H1 (cell line): ENCODE measurements at regions not wholly inside any gene's neighbourhood (a gene's known extent, or its start where the extent isn't known, plus 50 kb on each side); places are given as distances from the start of the nearest gene placed in this dataset.
"Not testable (repeated sequence)": the region's sequence is repeated elsewhere in the genome, so short reads cannot be mapped to it uniquely, and the experiment has no call there.

Experiments
- CTCF ChIA-PET: fragments of 300-600 bp; sonication (Branson Sonifier 250); formaldehyde crosslinking; loops from one replicate; lab custom pipeline; 2021; ENCODE audit not compliant: partially characterized antibody; lab: Charles Lee
- POLR2A ChIA-PET: fragments of 300-600 bp; sonication (Branson Sonifier 250); formaldehyde crosslinking; loops from one replicate; lab custom pipeline; 2021; ENCODE audit warnings: inconsistent platforms; ENCODE audit not compliant: partially characterized antibody; lab: Charles Lee
- DNase-seq, 2 experiments: peaks; one replicate each; pipeline versions ENCODE4 v3.0.0 to v3.0.0-alpha.2; 2010 to 2022; ENCODE audit warnings: low spot score in 2 of 2, low read depth in 1 of 2, mixed read lengths in 1 of 2
- FAIRE-seq: peaks from 2 replicates; lab custom pipeline; 2011; peaks lifted over from hg19 to GRCh38; lab: Jason Lieb, UNC
- H2AFZ ChIP-seq: 2 replicates; pipeline ENCODE4 v1.8.1; 2012; ENCODE audit warnings: low read length, inconsistent platforms
- H2AK5ac ChIP-seq: 2 replicates; pipeline ENCODE4 v1.6.1; 2013; ENCODE audit warnings: low read depth, low read length
- H2BK120ac ChIP-seq: replicated peaks from 2 replicates; pipeline ENCODE3; 2013; ENCODE audit warnings: low read depth, low read length, inconsistent platforms
- H2BK12ac ChIP-seq: 2 replicates; pipeline ENCODE4 v1.6.1; 2013; ENCODE audit warnings: low read depth, low read length
- H2BK15ac ChIP-seq: 2 replicates; pipeline ENCODE4 v1.6.1; 2013; ENCODE audit warnings: low read length
- H2BK20ac ChIP-seq: 2 replicates; pipeline ENCODE4 v1.6.1; 2013; ENCODE audit warnings: low read length
- H2BK5ac ChIP-seq: 2 replicates; pipeline ENCODE4 v1.6.1; 2013; ENCODE audit warnings: low read depth, low read length
- H3K14ac ChIP-seq: 2 replicates; pipeline ENCODE4 v1.6.1; 2013; ENCODE audit warnings: inconsistent platforms; ENCODE audit not compliant: insufficient read length
- H3K18ac ChIP-seq: 2 replicates; pipeline ENCODE4 v1.6.1; 2013; ENCODE audit warnings: low read length; ENCODE audit errors: extremely low read depth
- H3K23ac ChIP-seq: 2 replicates; pipeline ENCODE4 v1.6.1; 2013; ENCODE audit warnings: inconsistent platforms; ENCODE audit not compliant: insufficient read length
- H3K23me2 ChIP-seq: 2 replicates; pipeline ENCODE4 v1.6.1; 2013; ENCODE audit warnings: low read depth, low read length
- H3K27ac ChIP-seq: 2 replicates; pipeline ENCODE4 v1.6.1; 2011; ENCODE audit warnings: low read depth, low read length, inconsistent platforms
- H3K27me3 ChIP-seq, 4 experiments: replicated peaks in 1 of 4; 1 replicate in 1 of 4; 2 replicates in 3 of 4; pipeline versions ENCODE4 v1.6.1 to v1.8.1; 2011 to 2013; ENCODE audit warnings: low read length in 3 of 4, mild to moderate bottlenecking in 3 of 4, inconsistent platforms in 2 of 4, mixed read lengths in 2 of 4, moderate library complexity in 1 of 4; ENCODE audit not compliant: control insufficient read depth in 3 of 4, insufficient read depth in 3 of 4; ENCODE audit errors: extremely low read depth in 1 of 4
- H3K36me3 ChIP-seq, 4 experiments: 2 replicates each; pipeline versions ENCODE4 v1.6.1 to v1.8.1; 2011 to 2013; ENCODE audit warnings: mild to moderate bottlenecking in 4 of 4, low read length in 3 of 4, moderate library complexity in 2 of 4, control low read depth in 1 of 4, inconsistent platforms in 1 of 4; ENCODE audit not compliant: insufficient read depth in 4 of 4, control insufficient read depth in 2 of 4
- H3K4ac ChIP-seq: replicated peaks from 2 replicates; pipeline ENCODE3; 2013; ENCODE audit warnings: low read length, low read depth, mixed read lengths, inconsistent platforms; ENCODE audit not compliant: insufficient read length
- H3K4me1 ChIP-seq, 4 experiments: replicated peaks in 1 of 4; 1 replicate in 1 of 4; 2 replicates in 3 of 4; pipeline versions ENCODE4 v1.6.1 to v1.8.1; 2011 to 2013; ENCODE audit warnings: low read length in 3 of 4, inconsistent platforms in 2 of 4, mixed read lengths in 1 of 4; ENCODE audit not compliant: insufficient read depth in 4 of 4, control insufficient read depth in 3 of 4
- H3K4me2 ChIP-seq, 2 experiments: 2 replicates each; pipeline versions ENCODE4 v1.6.1 to v1.8.1; 2011 to 2013; ENCODE audit warnings: low read depth in 2 of 2, low read length in 2 of 2, control low read depth in 1 of 2, inconsistent platforms in 1 of 2, mild to moderate bottlenecking in 1 of 2; ENCODE audit not compliant: insufficient read depth in 1 of 2
- H3K4me3 ChIP-seq, 4 experiments: fragments of 200-600, 300-600 bp in 1 of 4; sonication (generic), shearing (Covaris generic), sonication (Bioruptor Twin) in 1 of 4; 2 replicates each; pipeline versions ENCODE4 v1.5.1 to v1.8.1; 2011 to 2016; ENCODE audit warnings: low read length in 4 of 4, low read depth in 3 of 4, control low read depth in 2 of 4, inconsistent platforms in 2 of 4, mild to moderate bottlenecking in 2 of 4, mixed read lengths in 1 of 4, moderate library complexity in 1 of 4; ENCODE audit not compliant: insufficient read depth in 2 of 4; ENCODE audit errors: extremely low read depth in 1 of 4
- H3K56ac ChIP-seq: replicated peaks from 2 replicates; pipeline ENCODE3; 2013; ENCODE audit warnings: low read depth, mild to moderate bottlenecking, mixed read lengths, low read length, inconsistent platforms; ENCODE audit not compliant: insufficient read length
- H3K79me1 ChIP-seq: 2 replicates; pipeline ENCODE4 v1.6.1; 2013; ENCODE audit warnings: low read depth, low read length, control low read depth
- H3K79me2 ChIP-seq, 2 experiments: 2 replicates each; pipeline versions ENCODE4 v1.6.1 to v1.8.1; 2012 to 2013; ENCODE audit warnings: low read length in 2 of 2, mild to moderate bottlenecking in 2 of 2, inconsistent platforms in 1 of 2; ENCODE audit not compliant: insufficient read depth in 2 of 2, control insufficient read depth in 1 of 2
- H3K9ac ChIP-seq, 4 experiments: replicated peaks in 1 of 4; 1 replicate in 1 of 4; 2 replicates in 3 of 4; pipeline versions ENCODE4 v1.6.1 to v1.8.1; 2011 to 2013; ENCODE audit warnings: low read depth in 3 of 4, low read length in 3 of 4, control low read depth in 2 of 4, mild to moderate bottlenecking in 2 of 4, moderate library complexity in 2 of 4, inconsistent platforms in 1 of 4; ENCODE audit errors: extremely low read depth in 1 of 4
- H3K9me3 ChIP-seq, 2 experiments: 2 replicates each; pipeline versions ENCODE4 v1.6.1 to v1.8.1; 2012 to 2013; ENCODE audit warnings: mild to moderate bottlenecking in 2 of 2, moderate library complexity in 2 of 2, control low read depth in 1 of 2, inconsistent platforms in 1 of 2, low read depth in 1 of 2, low read length in 1 of 2, mixed read lengths in 1 of 2; ENCODE audit not compliant: insufficient read depth in 2 of 2
- H4K20me1 ChIP-seq, 2 experiments: replicated peaks in 1 of 2; 2 replicates each; pipeline versions ENCODE3 to v1.8.1; 2011 to 2013; ENCODE audit warnings: inconsistent platforms in 2 of 2, low read length in 2 of 2, mild to moderate bottlenecking in 1 of 2; ENCODE audit not compliant: insufficient read depth in 2 of 2, control insufficient read depth in 1 of 2
- H4K5ac ChIP-seq: 2 replicates; pipeline ENCODE4 v1.6.1; 2013; ENCODE audit warnings: low read length, low read depth, mixed read lengths, inconsistent platforms; ENCODE audit not compliant: insufficient read length
- H4K8ac ChIP-seq: 2 replicates; pipeline ENCODE4 v1.8.0; 2013; ENCODE audit warnings: mild to moderate bottlenecking, moderate library complexity, low read length, inconsistent platforms; ENCODE audit not compliant: insufficient read depth; ENCODE audit errors: extremely low read depth
- H4K91ac ChIP-seq: replicated peaks from 2 replicates; pipeline ENCODE3; 2013; ENCODE audit warnings: low read length, mixed read lengths, inconsistent platforms; ENCODE audit not compliant: insufficient read length
- WGBS, 2 experiments: shearing (Covaris generic) in 1 of 2; methylation state at CpG; one replicate each; pipeline versions ENCODE4 v1.1.6 to v1.1.7; 2013 to 2015; ENCODE audit warnings: low lambda C conversion rate in 2 of 2, mixed read lengths in 2 of 2, inconsistent platforms in 1 of 2, low coverage in 1 of 2, missing lambda C conversion rate in 1 of 2; ENCODE audit not compliant: insufficient replicate concordance in 2 of 2, insufficient coverage in 1 of 2, insufficient read length in 1 of 2; ENCODE audit errors: extremely low coverage in 1 of 2, missing lambda C conversion rate in 1 of 2; 5-methylcytosine and 5-hydroxymethylcytosine counted together

DNA sequence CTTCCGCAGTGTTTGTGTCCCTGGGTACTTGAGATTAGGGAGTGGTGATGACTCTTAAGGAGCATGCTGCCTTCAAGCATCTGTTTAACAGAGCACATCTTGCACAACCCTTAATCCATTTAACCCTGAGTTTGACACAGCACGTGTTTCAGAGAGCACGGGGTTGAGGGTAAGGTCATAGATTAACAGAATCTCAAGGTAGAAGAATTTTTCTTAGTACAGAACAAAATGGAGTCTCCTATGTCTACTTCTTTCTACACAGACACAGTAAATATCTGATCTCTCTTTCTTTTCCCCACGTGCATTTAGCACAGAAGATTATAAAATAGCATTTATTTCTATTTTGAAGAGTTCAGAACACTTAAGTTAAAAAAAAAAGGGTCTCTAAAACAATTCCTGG is 63.8 kb upstream of the ANXA1 start:
- H4K91ac ChIP-seq, CTCF ChIA-PET, H3K23me2 ChIP-seq, H3K14ac ChIP-seq, H3K9me3 ChIP-seq, H3K36me3 ChIP-seq, H2BK15ac ChIP-seq, H3K4me2 ChIP-seq, H4K20me1 ChIP-seq, H3K4me1 ChIP-seq, H2BK12ac ChIP-seq, H3K27ac ChIP-seq, H2BK5ac ChIP-seq, H3K56ac ChIP-seq, H2AK5ac ChIP-seq, POLR2A ChIA-PET, H3K4ac ChIP-seq, H4K8ac ChIP-seq, H3K79me1 ChIP-seq, H3K9ac ChIP-seq, DNase-seq, H3K23ac ChIP-seq, H3K79me2 ChIP-seq, H2AFZ ChIP-seq, H4K5ac ChIP-seq, H2BK120ac ChIP-seq, H3K4me3 ChIP-seq, H2BK20ac ChIP-seq, FAIRE-seq, H3K18ac ChIP-seq, H3K27me3 ChIP-seq: not testable (repeated sequence)
- 89% methylated on average over 3 of the region's 4 CpGs; no CpG with 5 or more reads in 1 of the 2 experiments for WGBS, 2 experiments
